ENCODE measurements at regions not wholly inside any gene's neighbourhood (a gene's known extent, or its start where the extent isn't known, plus 50 kb on each side); places are given as distances from the start of the nearest gene placed in this dataset.

GRCh38 chr6:170085475-170086401 is 205.1 kb downstream of the DLL1 start:
- no peak for DNase-seq (ENCODE audit: low read depth)

GRCh38 chr6:170084166-170084730 is 206.6 kb downstream of the DLL1 start:
- no peak for DNase-seq (ENCODE audit: low read depth)

DNA sequence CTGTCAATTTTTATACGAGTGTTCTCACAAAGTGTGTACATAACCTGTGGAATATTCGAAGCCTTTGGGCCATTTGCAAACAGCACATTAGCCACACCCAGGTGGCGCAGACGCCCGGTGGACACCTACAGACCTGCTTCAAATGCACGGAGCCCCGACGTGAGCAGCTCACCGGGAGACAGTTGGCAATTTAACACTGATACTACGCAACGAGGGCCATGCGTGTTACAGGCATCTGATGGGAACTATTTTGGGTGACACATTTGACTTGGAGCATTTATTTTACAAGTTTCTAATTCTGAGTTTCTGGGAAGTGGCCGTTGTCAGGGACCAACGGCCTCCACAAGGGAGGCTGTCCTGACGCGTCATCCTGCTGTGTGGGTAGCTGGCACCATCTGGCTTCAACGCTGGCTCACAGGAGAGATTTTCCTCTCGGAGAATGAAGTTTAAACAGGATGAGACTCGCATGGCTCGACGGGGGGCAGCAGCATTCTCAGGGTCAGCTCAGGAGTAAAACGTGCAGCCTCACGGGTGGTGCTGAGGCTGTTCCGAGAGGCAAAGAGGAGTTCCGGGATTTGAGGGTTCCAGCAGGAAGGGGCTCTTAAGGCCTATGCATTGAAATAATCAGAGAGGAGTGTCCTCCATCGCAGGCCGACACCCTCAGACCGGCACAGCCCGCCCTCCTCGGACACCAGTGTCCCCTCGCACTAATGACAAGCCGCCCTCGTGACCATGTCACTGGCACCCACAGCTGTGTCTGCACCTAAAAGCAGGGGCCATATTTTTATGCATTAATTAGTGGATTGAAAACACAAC is 207.4 kb downstream of the DLL1 start:
- no peak for DNase-seq (ENCODE audit: low read depth)

GRCh38 chr6:170082531-170083187 is 208.2 kb downstream of the DLL1 start:
- no peak for DNase-seq (ENCODE audit: low read depth)

DNA sequence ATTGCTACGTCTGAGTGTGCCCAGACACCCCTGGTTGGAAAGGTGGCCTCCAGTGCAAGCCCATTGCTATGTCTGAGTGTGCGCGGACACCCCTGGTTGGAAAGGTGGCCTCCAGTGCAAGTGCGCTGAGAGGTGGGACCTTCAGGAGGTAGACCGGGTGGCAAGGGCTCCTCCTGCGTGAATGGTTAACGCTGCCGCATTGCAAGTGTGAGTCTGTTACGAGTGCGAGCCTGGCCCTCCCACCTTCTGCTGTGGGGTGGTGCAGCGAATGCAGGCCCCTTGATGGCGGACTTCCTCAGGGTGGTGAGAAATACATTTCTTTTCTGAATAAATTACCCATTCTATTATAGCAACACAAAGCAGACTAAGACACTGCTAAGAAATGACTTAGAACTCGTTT is 208.8 kb downstream of the DLL1 start:
- DNase-seq (ENCODE audit: low read depth): no peak

DNA sequence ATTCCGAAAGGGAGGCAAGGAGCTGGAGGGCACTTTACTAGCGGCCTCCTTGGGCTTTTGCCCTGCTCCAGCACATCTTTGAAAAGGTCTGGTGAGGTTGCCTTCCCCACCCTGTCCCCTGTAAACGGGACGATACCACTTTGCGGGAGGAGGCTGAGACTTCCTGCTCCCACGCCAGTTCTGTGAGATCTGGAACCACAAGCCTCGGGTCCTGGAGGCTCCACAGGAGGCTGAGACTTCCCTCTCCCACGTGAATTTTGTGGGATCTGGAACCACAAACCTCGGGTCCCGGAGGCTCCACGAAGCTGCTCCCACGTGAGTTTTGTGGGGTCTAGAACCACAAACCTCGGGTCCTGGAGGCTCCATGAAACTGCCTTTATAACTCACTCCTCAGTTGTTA is 209.3 kb downstream of the DLL1 start:
- DNase-seq (ENCODE audit: low read depth): no peak

GRCh38 chr6:170080828-170081371 is 210.0 kb downstream of the DLL1 start:
- no peak for DNase-seq (ENCODE audit: low read depth)

DNA sequence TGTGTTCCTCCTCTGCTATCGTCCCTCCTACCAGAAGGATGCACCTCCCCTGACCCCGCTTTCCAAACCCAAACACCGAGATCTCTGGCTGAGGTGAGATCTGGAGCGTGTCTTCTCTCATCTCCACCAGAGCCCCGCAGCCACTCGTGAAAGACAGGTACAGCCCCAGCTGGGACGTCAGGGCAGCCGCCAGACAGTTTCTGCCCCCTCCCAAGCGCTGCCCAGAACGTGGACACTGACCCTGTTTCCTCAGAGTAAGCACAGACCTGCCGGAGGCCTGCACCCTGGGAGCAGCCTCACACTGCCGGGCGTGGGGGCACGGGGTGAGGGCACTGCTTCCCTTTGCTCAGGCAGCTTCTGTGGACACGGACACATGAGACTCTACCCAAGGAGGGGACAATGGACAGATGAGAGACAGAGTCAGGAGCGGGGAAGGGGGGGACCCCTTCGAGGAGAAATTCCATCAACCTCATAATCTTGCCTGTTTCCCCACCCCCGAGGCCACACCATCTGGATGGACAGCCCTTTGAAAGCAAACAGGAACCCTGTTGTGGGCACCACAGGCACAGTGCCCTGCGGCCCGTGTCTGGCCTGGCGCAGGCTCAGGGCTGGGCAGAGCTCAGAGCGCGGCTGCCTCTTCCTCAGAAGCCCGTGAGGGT is 210.6 kb downstream of the DLL1 start:
- DNase-seq (ENCODE audit: low read depth): no peak

DNA sequence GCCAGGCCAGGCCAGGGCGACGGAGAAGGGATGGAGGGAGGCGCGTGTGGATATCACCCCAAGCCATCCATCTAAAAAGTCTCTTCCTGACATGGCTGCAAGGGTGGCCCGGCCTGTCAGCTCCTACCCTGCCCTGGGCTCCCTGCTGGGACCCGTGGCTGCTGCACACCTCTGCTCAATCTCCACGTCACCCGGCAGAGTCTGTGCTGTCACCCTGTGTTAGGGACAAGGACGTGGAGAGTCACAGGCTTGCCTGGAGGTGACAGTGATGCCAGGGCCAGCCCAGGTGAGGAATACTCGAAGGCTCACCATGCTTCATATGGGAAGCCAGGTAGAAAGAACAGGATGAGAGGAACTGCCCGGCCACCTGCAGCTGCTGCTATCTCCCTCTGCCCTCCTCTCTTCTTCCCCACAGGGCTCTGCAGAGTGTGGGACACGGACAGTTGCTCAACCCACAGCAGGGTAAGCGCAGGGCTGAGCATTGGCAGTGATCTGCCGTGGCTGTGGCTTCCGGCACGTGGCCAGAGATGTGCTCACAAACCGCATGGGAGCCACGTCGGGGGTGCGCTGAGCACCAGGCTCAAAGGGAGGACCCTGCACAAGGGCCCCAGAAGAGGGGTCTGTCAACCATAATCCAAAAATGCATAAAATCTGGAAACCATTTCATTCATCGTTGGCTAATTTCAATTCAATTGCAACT is 214.3 kb downstream of the DLL1 start:
- no peak for DNase-seq (ENCODE audit: low read depth)

- DNase-seq (ENCODE audit: low read depth): no peak
Measured at GRCh38 chr6:170075659-170076223, 215.1 kb downstream of the DLL1 start.

DNA sequence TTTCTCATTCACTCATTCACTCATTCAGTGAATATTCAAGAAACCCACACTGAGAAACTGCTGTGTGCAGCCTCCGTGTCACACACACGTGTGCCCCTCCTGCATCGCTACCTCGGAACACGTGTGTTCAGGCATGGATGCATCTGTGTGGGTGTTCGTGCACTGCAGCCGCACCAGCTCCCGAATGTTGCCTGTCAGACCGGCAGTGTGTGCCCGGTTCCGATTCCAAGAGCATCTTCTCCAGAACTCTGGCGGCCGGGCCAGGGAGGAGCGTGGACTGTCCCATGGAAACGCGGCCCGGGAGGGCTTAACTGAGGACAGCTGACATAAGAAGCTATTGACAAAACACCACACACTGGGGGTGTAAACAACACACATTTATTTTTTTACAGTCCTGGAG is 216.0 kb downstream of the DLL1 start:
- DNase-seq (ENCODE audit: low read depth): no peak

DNA sequence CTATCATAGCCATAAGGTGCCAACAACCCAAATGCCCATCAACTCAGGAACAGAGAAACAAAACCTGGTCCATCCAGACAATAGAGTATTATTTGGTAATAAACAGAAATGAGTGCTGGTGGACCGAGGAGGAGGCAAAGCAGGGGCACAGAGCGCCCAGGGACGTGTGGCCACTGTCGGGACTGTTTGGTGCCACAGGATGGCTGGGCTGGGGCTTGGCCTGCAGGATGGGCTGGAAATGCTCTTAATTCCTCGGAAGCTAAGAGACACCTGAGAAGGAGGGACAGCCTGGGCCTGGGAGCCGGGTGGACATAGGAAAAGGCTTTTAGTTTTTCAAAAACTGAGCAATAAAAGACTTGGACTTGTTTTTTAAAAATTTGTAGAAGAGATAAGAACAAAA is 216.4 kb downstream of the DLL1 start:
- no peak for DNase-seq (ENCODE audit: low read depth)

- no peak for DNase-seq (ENCODE audit: low read depth)
Measured at GRCh38 chr6:170073846-170074245, 217.0 kb downstream of the DLL1 start.

DNA sequence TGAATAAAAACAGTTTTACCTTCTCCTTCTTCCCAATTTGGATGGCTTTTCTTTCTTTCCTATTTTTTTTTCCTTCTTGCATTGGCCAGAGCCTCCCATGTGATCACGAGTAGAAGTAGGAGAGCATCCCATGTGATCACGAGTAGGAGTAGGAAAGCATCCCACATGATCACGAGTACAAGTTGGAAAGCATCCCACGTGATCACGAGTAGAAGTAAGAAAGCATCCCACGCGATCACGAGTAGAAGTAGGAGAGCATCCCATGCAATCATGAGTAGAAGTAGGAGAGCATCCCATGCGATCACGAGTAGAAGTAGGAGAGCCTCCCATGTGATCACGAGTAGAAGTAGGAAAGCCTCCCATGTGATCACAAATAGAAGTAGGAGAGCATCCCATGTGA is 218.6 kb downstream of the DLL1 start:
- DNase-seq (ENCODE audit: low read depth): no peak

DNA sequence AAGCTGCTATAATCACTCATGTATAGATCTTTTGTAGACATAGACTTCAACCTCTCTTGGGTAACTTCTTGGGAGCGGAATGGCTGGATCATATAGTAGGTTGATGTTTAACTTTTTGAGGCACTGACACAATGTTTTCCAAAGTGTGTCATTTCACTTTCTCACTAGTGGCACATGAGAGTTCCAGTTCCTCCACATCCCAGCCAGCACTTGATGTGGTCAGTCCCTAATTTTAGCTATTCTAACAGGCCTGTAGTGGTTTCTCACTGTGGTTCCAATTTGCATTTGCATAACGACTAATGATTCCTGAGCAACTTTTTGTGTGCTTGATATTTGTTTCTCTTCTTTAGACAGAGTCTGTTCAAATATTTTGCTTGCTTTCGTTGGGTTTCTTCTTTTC is 221.3 kb downstream of the DLL1 start:
- DNase-seq (ENCODE audit: low read depth): no peak

DNA sequence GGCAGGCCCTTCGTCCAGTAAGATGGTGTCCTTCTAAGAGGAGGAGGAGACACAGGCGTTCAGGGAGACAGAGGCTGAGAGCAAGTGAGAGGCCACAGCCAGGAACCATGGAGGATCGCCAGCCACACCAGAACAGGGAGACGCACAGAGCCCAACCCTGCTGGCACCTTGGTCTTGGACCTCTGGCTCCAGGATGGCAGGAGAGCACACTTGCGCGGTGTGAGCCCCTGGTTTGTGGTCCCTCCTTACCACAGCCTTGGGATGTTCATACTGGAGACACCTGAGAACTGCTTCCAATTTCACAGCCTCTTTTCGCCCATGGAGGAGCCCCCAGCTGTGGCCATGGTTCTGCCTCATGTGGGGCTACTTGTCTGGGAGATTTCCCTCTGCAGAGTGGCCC is 222.4 kb downstream of the DLL1 start:
- no peak for DNase-seq (ENCODE audit: low read depth)

DNA sequence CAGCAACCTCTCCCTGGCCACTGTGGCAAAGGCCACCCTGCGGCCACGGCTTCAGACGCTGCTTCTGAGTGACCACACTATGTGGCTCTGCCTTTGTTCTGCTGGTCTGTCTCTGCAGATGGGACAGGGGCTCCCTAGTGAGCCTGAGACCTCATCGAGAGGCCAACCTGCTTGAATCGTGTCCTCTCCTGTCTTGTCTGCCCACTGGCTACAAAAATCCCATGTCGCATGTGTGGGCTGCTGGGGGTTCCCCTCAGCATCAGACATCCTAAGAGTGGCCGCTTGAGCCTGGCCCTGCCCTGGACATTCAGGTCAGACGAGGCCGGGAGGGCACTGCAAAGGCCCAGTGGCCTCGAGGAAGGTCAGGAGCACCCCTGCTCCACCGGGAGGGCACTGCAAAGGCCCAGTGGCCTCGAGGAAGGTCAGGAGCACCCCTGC is 222.9 kb downstream of the DLL1 start:
- no peak for DNase-seq (ENCODE audit: low read depth)

DNA sequence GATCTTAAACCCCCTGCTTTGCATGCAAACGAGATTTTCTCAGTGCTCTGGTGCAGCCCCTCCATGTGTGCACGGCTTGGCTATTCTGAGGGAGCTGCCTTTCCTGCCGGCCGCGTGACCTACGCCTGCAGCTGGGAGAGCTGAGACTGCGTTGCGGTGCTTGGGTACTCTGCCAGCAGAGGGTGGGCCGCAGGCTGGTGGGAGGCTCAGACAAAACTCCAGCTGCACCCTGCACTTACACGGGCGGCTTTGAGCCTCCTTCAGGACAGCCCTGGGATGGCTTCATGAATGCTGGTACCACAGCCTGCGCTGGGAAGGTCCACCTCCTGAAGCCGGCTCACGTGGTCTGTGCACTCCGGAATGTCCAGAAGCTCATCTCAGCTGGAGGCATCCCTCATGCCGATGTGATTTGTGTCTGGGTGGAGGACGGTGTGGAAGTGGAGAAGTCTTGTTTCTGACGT is 223.7 kb downstream of the DLL1 start:
- no peak for DNase-seq (ENCODE audit: low read depth)

DNA sequence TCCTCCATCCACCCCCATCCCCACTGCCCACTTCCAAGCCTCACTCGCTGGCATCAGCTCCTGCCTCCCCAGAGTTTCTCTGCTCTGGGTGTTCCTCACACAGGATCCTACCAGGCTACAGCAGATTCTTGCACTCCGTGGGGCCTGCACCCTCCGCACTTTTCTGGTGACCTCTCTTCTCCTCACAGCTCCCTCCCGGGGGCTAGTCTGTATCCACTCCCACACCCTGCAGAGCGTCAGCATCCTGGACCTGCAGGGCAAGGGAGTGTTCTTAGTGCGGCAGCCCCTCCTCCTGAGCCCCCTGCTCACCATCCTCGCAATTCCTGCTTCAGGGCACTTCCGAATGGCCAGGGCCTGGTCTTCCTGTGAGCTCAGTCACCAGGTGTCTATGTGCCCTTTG is 224.2 kb downstream of the DLL1 start:
- DNase-seq (ENCODE audit: low read depth): no peak
